ENCODE measurements at regions not wholly inside any gene's neighbourhood (a gene's known extent, or its start where the extent isn't known, plus 50 kb on each side); places are given as distances from the start of the nearest gene placed in this dataset.

DNA sequence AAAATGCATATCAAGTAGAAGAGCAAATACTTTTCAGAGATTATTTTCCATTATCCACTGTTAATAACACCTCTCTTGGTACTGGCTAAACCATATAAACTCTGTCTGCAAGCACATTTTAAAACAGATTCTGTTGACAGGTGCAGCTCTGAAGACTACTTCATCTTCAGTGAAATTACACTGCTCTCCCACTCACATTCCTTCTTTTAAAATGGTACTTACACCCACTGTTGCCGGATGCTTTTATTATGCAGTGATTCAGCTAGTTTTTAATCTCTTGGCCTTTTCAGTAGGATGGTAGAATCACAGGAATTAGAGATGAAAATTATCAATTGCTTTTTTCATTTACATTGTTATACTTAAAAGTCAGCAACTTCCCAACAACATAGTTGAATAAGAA lies 381.6 kb downstream of the GASK1B start:
- no peak for DNase-seq (ENCODE audit: unreplicated experiment)
- no peaks in the 10 kb centered on the region for H3K36me3 Mint-ChIP-seq (ENCODE audit: insufficient read depth, unreplicated experiment)
- no peaks in the 10 kb centered on the region for H3K9me3 Mint-ChIP-seq (ENCODE audit: unreplicated experiment)
- H3K4me3 Mint-ChIP-seq (ENCODE audit: unreplicated experiment), result no peak overlapping the region
- TF ChIP-seq, protein P1, sequence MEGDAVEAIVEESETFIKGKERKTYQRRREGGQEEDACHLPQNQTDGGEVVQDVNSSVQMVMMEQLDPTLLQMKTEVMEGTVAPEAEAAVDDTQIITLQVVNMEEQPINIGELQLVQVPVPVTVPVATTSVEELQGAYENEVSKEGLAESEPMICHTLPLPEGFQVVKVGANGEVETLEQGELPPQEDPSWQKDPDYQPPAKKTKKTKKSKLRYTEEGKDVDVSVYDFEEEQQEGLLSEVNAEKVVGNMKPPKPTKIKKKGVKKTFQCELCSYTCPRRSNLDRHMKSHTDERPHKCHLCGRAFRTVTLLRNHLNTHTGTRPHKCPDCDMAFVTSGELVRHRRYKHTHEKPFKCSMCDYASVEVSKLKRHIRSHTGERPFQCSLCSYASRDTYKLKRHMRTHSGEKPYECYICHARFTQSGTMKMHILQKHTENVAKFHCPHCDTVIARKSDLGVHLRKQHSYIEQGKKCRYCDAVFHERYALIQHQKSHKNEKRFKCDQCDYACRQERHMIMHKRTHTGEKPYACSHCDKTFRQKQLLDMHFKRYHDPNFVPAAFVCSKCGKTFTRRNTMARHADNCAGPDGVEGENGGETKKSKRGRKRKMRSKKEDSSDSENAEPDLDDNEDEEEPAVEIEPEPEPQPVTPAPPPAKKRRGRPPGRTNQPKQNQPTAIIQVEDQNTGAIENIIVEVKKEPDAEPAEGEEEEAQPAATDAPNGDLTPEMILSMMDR (IDR thresholded peaks at IDR 0.05; ENCODE audit: unreplicated experiment), result no peak
- POLR2A ChIA-PET, result no interaction called here
- no peaks in the 10 kb centered on the region for H3K4me1 Mint-ChIP-seq (ENCODE audit: insufficient read depth, unreplicated experiment)
- no peaks in the 10 kb centered on the region for H3K27me3 Mint-ChIP-seq (ENCODE audit: insufficient read depth, unreplicated experiment)
- H3K27ac Mint-ChIP-seq (ENCODE audit: low read depth, unreplicated experiment), result no peak overlapping the region
- CTCF ChIA-PET, result no interaction called here
- intact Hi-C loops (cut with micrococcal nuclease), result no loop called here
- no TSS peak for BruUV-seq (replicated peaks)

DNA sequence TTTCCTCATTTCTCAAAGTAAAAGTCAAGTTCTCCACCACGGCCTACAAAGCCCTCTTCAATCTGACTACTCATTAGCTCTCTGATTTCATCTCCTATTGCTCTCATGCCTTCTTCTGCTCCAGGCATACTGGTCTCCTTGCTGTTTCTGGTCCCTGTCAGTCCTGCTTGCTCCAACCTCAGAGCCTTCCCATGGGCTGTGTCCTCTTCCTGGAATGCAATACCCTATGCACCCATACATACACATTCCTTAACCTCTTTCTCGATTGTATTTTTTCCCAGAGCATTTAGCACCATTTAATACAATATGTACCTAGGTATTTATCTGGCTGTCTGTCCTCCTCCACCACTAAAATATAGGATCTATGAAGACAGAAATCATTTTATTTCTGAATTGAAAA lies 385.2 kb downstream of the GASK1B start:
- CTCF ChIA-PET, result interaction anchor here (0.6 kb wide), 1 partner anchor 8 kb away, joined by 4 read pairs; no protein-coding TSS in a partner anchor
- BruUV-seq (replicated peaks), result no TSS peak
- TF ChIP-seq, protein P1 (IDR thresholded peaks at IDR 0.05; ENCODE audit: unreplicated experiment), result no peak

DNA sequence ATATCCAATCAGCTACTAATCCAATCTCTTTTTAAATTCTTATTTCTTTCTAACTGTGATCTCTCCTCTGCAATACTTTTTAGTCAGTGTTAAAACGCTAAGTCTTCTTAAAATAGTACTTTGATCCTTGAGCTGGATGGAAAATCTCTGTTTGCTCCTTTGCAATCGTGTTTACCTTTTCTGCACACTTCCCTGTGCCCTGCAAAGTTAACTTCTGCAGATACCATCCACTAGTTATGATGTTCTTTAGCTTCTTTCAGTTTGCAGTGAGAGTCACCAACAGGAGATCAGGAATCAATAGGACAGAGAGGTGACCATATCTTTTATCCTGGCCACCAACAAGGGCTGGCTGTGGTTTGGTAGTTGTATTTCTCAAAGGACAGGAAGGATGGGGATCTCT lies 391.5 kb downstream of the GASK1B start:
- no peak for DNase-seq (ENCODE audit: unreplicated experiment)
- POLR2A ChIA-PET, result interaction anchor here (0.6 kb wide), 1 partner anchor 771 kb away, joined by 3 read pairs; no protein-coding TSS in a partner anchor
- TF ChIP-seq, protein P1 (IDR thresholded peaks at IDR 0.05; ENCODE audit: unreplicated experiment), result no peak
- CTCF ChIA-PET, result interaction anchor here (1.1 kb wide), 1 partner anchor 12 kb away, joined by 3 read pairs; no protein-coding TSS in a partner anchor
- intact Hi-C loops (cut with micrococcal nuclease), result no loop called here
- no peak overlapping the region for H3K27ac Mint-ChIP-seq (ENCODE audit: low read depth, unreplicated experiment)
- BruUV-seq (replicated peaks), result no TSS peak
- no peaks in the 10 kb centered on the region for H3K4me1 Mint-ChIP-seq (ENCODE audit: insufficient read depth, unreplicated experiment)
- no peak overlapping the region for H3K4me3 Mint-ChIP-seq (ENCODE audit: unreplicated experiment)
- no peaks in the 10 kb centered on the region for H3K36me3 Mint-ChIP-seq (ENCODE audit: insufficient read depth, unreplicated experiment)
- H3K9me3 Mint-ChIP-seq (ENCODE audit: unreplicated experiment), result no peaks in the 10 kb centered on the region
- H3K27me3 Mint-ChIP-seq (ENCODE audit: insufficient read depth, unreplicated experiment), result no peaks in the 10 kb centered on the region

More for the DNA sequence above, 385.2 kb downstream of the GASK1B start:
- POLR2A ChIA-PET, result interaction anchor here (0.5 kb wide), 1 partner anchor 1276 kb away, joined by 3 read pairs; no protein-coding TSS in a partner anchor
- Mint-ChIP-seq H3K4me3 (ENCODE audit: unreplicated experiment) (no peak overlapping the region), H3K9me3 (ENCODE audit: unreplicated experiment) (no peaks in the 10 kb centered on the region), H3K36me3 (ENCODE audit: insufficient read depth, unreplicated experiment) (no peaks in the 10 kb centered on the region), H3K4me1 (ENCODE audit: insufficient read depth, unreplicated experiment) (no peaks in the 10 kb centered on the region), H3K27ac (ENCODE audit: low read depth, unreplicated experiment) (no peak overlapping the region), H3K27me3 (ENCODE audit: insufficient read depth, unreplicated experiment) (no peaks in the 10 kb centered on the region)
- intact Hi-C loops (cut with micrococcal nuclease), result no loop called here
- DNase-seq (ENCODE audit: unreplicated experiment), result no peak

DNA sequence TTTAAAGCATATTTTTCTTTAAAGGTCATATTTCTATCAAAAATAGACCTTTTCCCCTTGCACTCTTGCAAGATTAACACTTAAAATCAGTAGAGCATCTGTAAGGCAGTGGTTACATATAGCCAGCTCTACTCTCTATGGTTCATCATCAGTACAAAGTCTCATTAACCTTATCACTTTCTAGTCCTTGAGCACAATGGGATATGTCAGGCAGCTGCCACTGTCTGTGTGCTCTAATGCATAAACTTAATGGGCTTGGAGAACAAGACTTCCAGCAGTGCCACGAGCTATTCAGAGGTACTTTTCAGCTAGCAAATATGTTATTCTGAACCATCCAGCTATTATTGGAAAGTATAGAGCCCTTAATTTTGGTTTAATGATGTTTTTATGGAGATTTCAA lies 393.7 kb downstream of the GASK1B start:
- DNase-seq (ENCODE audit: unreplicated experiment), result no peak
- ChIA-PET CTCF (no interaction called here), POLR2A (no interaction called here)
- Mint-ChIP-seq H3K4me1 (ENCODE audit: insufficient read depth, unreplicated experiment) (no peaks in the 10 kb centered on the region), H3K4me3 (ENCODE audit: unreplicated experiment) (no peak overlapping the region), H3K27me3 (ENCODE audit: insufficient read depth, unreplicated experiment) (no peaks in the 10 kb centered on the region), H3K27ac (ENCODE audit: low read depth, unreplicated experiment) (no peak overlapping the region), H3K36me3 (ENCODE audit: insufficient read depth, unreplicated experiment) (no peaks in the 10 kb centered on the region), H3K9me3 (ENCODE audit: unreplicated experiment) (no peaks in the 10 kb centered on the region)
- no TSS peak for BruUV-seq (replicated peaks)
- intact Hi-C loops (cut with micrococcal nuclease), result no loop called here
- TF ChIP-seq, protein P1 (IDR thresholded peaks at IDR 0.05; ENCODE audit: unreplicated experiment), result no peak

All from MCF 10A (cell line).